ENCODE measurements at regions not wholly inside any gene's neighbourhood (a gene's known extent, or its start where the extent isn't known, plus 50 kb on each side); places are given as distances from the start of the nearest gene placed in this dataset.

DNA sequence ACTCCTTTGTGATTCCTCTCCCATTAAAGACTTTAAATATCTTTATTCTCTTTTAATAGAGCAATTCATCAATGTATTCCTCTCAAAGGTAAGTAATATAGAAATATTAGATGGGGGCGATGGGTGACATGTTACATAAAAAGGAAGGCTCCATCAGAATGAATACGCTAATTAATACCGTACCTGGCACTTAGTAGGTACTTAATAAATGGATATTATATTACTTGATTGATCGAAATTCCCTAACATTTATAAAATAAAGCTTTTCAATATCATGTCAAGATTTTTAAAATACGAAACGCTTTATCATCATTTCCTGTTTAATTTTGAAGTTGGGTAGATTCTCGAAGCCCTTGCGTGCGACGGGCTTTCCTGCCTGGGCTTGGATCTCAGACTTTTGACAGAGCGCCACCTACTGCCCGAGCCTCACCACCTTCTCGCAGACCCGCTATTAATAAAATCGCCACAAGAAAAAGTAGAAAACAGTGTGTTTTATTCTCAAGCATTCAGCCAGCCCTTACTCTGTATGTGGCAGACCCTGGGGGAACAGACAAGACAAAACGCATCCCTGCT lies 99.4 kb downstream of the C5orf15 start:
- TF ChIP-seq, protein P1, sequence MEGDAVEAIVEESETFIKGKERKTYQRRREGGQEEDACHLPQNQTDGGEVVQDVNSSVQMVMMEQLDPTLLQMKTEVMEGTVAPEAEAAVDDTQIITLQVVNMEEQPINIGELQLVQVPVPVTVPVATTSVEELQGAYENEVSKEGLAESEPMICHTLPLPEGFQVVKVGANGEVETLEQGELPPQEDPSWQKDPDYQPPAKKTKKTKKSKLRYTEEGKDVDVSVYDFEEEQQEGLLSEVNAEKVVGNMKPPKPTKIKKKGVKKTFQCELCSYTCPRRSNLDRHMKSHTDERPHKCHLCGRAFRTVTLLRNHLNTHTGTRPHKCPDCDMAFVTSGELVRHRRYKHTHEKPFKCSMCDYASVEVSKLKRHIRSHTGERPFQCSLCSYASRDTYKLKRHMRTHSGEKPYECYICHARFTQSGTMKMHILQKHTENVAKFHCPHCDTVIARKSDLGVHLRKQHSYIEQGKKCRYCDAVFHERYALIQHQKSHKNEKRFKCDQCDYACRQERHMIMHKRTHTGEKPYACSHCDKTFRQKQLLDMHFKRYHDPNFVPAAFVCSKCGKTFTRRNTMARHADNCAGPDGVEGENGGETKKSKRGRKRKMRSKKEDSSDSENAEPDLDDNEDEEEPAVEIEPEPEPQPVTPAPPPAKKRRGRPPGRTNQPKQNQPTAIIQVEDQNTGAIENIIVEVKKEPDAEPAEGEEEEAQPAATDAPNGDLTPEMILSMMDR (conservative IDR thresholded peaks at IDR 0.05; ENCODE audit: low read length), result peak; percentile 99
- TF ChIP-seq EZH2phosphoT487 (IDR thresholded peaks at IDR 0.05; ENCODE audit: borderline replicate concordance, low read depth, low read length), result no peak

All from OCI-LY7 (cell line).